SK-N-SH treated with all-trans-retinoic acid at 6 μM for 48 hours (cell line): ENCODE measurements at regions not wholly inside any gene's neighbourhood (a gene's known extent, or its start where the extent isn't known, plus 50 kb on each side); places are given as distances from the start of the nearest gene placed in this dataset.

Experiments used
- ATAC-seq: fragments of 200-7000 bp; cut with Tn5 transposase; 3 replicates; pipeline ENCODE4 v1.9.1; 2020; ENCODE audit warnings: mild to moderate bottlenecking, moderate library complexity
- ARNTL ChIP-seq: fragments of 450-650 bp; formaldehyde crosslinking; IDR thresholded peaks from 2 replicates; pipeline ENCODE4 v1.5.0; 2020; ENCODE audit warnings: low read depth, mild to moderate bottlenecking, moderate library complexity, borderline replicate concordance
- BACH2 ChIP-seq: fragments of 250-450 bp; sonication (Bioruptor Pico); IDR thresholded peaks from 2 replicates; pipeline ENCODE4 v1.9.0; 2021; ENCODE audit warnings: mild to moderate bottlenecking, borderline replicate concordance
- CSDC2 ChIP-seq: fragments of 250-450 bp; sonication (Bioruptor Pico); IDR thresholded peaks from 2 replicates; pipeline ENCODE4 v1.5.0; 2020; ENCODE audit warnings: mild to moderate bottlenecking, moderate library complexity
- CSRNP3 ChIP-seq: fragments of 250-450 bp; sonication (Bioruptor Pico); IDR thresholded peaks from 2 replicates; pipeline ENCODE4 v1.5.1; 2021; ENCODE audit warnings: mild to moderate bottlenecking, moderate library complexity
- ESRRG ChIP-seq: fragments of 250-450 bp; sonication (Bioruptor Pico); IDR thresholded peaks from 2 replicates; pipeline ENCODE4 v1.6.1; 2021; ENCODE audit warnings: mild to moderate bottlenecking
- GLIS3 ChIP-seq: fragments of 250-450 bp; sonication (Bioruptor Pico); IDR thresholded peaks from 2 replicates; pipeline ENCODE4 v1.5.0; 2020; ENCODE audit warnings: mild to moderate bottlenecking, moderate library complexity
- ISL1 ChIP-seq: fragments of 250-450 bp; sonication (Bioruptor Pico); IDR thresholded peaks from 2 replicates; pipeline ENCODE4 v2.1.2; 2022; ENCODE audit warnings: mild to moderate bottlenecking, moderate library complexity
- OSR1 ChIP-seq: fragments of 250-450 bp; sonication (Bioruptor Pico); IDR thresholded peaks from 2 replicates; pipeline ENCODE4 v1.8.0; 2022; ENCODE audit warnings: moderate library complexity, mild to moderate bottlenecking, inconsistent platforms
- PATZ1 ChIP-seq: fragments of 250-450 bp; sonication (Bioruptor Pico); IDR thresholded peaks from 2 replicates; pipeline ENCODE4 v1.8.0; 2020; ENCODE audit warnings: mild to moderate bottlenecking, moderate library complexity, borderline replicate concordance
- POU6F1 ChIP-seq: fragments of 250-450 bp; sonication (Bioruptor Pico); IDR thresholded peaks from 2 replicates; pipeline ENCODE4 v1.8.0; 2021; ENCODE audit warnings: low read depth, mild to moderate bottlenecking, moderate library complexity, borderline replicate concordance
- PPARA ChIP-seq: fragments of 250-450 bp; sonication (Bioruptor Pico); IDR thresholded peaks from 2 replicates; pipeline ENCODE4 v1.5.0; 2020; ENCODE audit warnings: mild to moderate bottlenecking, borderline replicate concordance
- RARB ChIP-seq: fragments of 250-450 bp; sonication (Bioruptor Pico); IDR thresholded peaks from 2 replicates; pipeline ENCODE4 v1.8.0; 2021; ENCODE audit warnings: mild to moderate bottlenecking, moderate library complexity
- SNAI2 ChIP-seq: fragments of 250-450 bp; sonication (Bioruptor Pico); IDR thresholded peaks from 2 replicates; pipeline ENCODE4 v1.5.0; 2020; ENCODE audit warnings: mild to moderate bottlenecking, moderate library complexity
- TCF4 ChIP-seq: fragments of 250-450 bp; sonication (Bioruptor Pico); IDR thresholded peaks from 2 replicates; pipeline ENCODE4 v1.8.0; 2021; ENCODE audit warnings: mild to moderate bottlenecking, moderate library complexity, borderline replicate concordance
- TOX ChIP-seq: fragments of 250-450 bp; sonication (Bioruptor Pico); IDR thresholded peaks from 2 replicates; pipeline ENCODE4 v1.8.0; 2021; ENCODE audit warnings: mild to moderate bottlenecking, moderate library complexity, borderline replicate concordance
- ZC3H10 ChIP-seq: fragments of 250-450 bp; sonication (Bioruptor Pico); IDR thresholded peaks from 2 replicates; pipeline ENCODE4 v1.5.1; 2021; ENCODE audit warnings: mild to moderate bottlenecking, moderate library complexity
- ZFP3 ChIP-seq: fragments of 250-450 bp; sonication (Bioruptor Pico); IDR thresholded peaks from 2 replicates; pipeline ENCODE4 v1.5.0; 2020; ENCODE audit warnings: mild to moderate bottlenecking, moderate library complexity
- ZFP30 ChIP-seq: fragments of 450-650 bp; formaldehyde crosslinking; IDR thresholded peaks from 2 replicates; pipeline ENCODE4 v1.5.0; 2022; ENCODE audit warnings: mild to moderate bottlenecking, moderate library complexity
- ZNF565 ChIP-seq: fragments of 450-650 bp; formaldehyde crosslinking; conservative IDR thresholded peaks from 2 replicates; pipeline ENCODE4 v1.5.0; 2020; ENCODE audit warnings: low read depth, mild to moderate bottlenecking, moderate library complexity
- ZNF70 ChIP-seq: fragments of 450-650 bp; formaldehyde crosslinking; IDR thresholded peaks from 2 replicates; pipeline ENCODE4 v1.5.0; 2020; ENCODE audit warnings: mild to moderate bottlenecking, moderate library complexity
- ZNF8 ChIP-seq: fragments of 450-650 bp; formaldehyde crosslinking; IDR thresholded peaks from 2 replicates; pipeline ENCODE4 v1.5.0; 2020; ENCODE audit warnings: mild to moderate bottlenecking, moderate library complexity
- TF ChIP-seq, protein P1 (sequence below): fragments of 250-450 bp; sonication (Bioruptor Pico); IDR thresholded peaks from 2 replicates; pipeline ENCODE4 v1.5.0; 2020; ENCODE audit warnings: mild to moderate bottlenecking, moderate library complexity

GRCh38 chr10:59055045-59055444 lies 121.4 kb upstream of the PHYHIPL start:
- no peak for ATAC-seq
- TF ChIP-seq ZNF565, result no peak
- TF ChIP-seq, protein P1, sequence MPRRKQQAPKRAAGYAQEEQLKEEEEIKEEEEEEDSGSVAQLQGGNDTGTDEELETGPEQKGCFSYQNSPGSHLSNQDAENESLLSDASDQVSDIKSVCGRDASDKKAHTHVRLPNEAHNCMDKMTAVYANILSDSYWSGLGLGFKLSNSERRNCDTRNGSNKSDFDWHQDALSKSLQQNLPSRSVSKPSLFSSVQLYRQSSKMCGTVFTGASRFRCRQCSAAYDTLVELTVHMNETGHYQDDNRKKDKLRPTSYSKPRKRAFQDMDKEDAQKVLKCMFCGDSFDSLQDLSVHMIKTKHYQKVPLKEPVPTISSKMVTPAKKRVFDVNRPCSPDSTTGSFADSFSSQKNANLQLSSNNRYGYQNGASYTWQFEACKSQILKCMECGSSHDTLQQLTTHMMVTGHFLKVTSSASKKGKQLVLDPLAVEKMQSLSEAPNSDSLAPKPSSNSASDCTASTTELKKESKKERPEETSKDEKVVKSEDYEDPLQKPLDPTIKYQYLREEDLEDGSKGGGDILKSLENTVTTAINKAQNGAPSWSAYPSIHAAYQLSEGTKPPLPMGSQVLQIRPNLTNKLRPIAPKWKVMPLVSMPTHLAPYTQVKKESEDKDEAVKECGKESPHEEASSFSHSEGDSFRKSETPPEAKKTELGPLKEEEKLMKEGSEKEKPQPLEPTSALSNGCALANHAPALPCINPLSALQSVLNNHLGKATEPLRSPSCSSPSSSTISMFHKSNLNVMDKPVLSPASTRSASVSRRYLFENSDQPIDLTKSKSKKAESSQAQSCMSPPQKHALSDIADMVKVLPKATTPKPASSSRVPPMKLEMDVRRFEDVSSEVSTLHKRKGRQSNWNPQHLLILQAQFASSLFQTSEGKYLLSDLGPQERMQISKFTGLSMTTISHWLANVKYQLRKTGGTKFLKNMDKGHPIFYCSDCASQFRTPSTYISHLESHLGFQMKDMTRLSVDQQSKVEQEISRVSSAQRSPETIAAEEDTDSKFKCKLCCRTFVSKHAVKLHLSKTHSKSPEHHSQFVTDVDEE (CRISPR knock-in tag), result no peak
- no peak for TF ChIP-seq POU6F1 (CRISPR knock-in tag)
- TF ChIP-seq ZFP3, result no peak
- TF ChIP-seq ZNF70 (CRISPR knock-in tag), result no peak
- no peak for TF ChIP-seq OSR1 (CRISPR knock-in tag)
- no peak for TF ChIP-seq SNAI2 (CRISPR knock-in tag)
- no peak for TF ChIP-seq ZNF8 (CRISPR knock-in tag)
- no peak for TF ChIP-seq ZC3H10
- no peak for TF ChIP-seq CSRNP3 (CRISPR knock-in tag)
- TF ChIP-seq ESRRG (CRISPR knock-in tag), result no peak
- no peak for TF ChIP-seq ZFP30
- no peak for TF ChIP-seq RARB (CRISPR knock-in tag)
- TF ChIP-seq ARNTL (CRISPR knock-in tag), result no peak
- TF ChIP-seq PATZ1, result no peak
- TF ChIP-seq ISL1 (CRISPR knock-in tag), result no peak
- TF ChIP-seq TCF4 (CRISPR knock-in tag), result no peak
- TF ChIP-seq BACH2 (CRISPR knock-in tag), result no peak
- no peak for TF ChIP-seq CSDC2 (CRISPR knock-in tag)

- peak; percentile 56; the same call in 1 of the 3 replicates for ATAC-seq
Measured at GRCh38 chr10:59057345-59057744, 119.1 kb upstream of the PHYHIPL start.

DNA sequence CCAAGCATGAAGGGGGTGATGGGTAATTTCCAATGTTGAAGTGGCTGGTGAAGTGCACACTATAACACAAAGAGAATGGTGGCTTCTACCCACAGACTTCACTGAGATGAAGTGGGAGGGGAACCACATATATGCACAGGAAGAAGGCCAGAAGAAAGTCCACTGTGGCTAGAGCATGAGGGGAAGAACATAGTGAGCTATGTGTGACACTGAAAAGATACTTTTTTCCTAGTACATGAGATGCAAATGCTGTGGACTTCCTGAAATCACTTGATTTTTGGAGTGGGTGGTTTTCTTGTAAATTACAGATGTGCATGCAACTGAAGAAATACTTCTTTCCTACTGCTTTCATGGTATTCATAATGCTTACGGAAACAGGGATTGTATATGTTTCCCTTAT lies 115.6 kb upstream of the PHYHIPL start:
- TF ChIP-seq ZNF70 (CRISPR knock-in tag) (no peak), ISL1 (CRISPR knock-in tag) (no peak), ESRRG (CRISPR knock-in tag) (no peak), POU6F1 (CRISPR knock-in tag) (no peak), CSDC2 (CRISPR knock-in tag) (no peak), CSRNP3 (CRISPR knock-in tag) (no peak), PATZ1 (no peak), GLIS3 (no peak), ZFP30 (no peak), BACH2 (CRISPR knock-in tag) (no peak), TOX (CRISPR knock-in tag) (no peak), OSR1 (CRISPR knock-in tag) (no peak), SNAI2 (CRISPR knock-in tag) (no peak), ZNF8 (CRISPR knock-in tag) (no peak), TCF4 (CRISPR knock-in tag) (no peak), ZC3H10 (no peak), ZNF565 (no peak)
- TF ChIP-seq, all 23 proteins: peak for 0
- no peak for ATAC-seq

More at GRCh38 chr10:59057345-59057744, 119.1 kb upstream of the PHYHIPL start:
- TF ChIP-seq ESRRG (CRISPR knock-in tag) (no peak), CSDC2 (CRISPR knock-in tag) (no peak), GLIS3 (no peak), PPARA (CRISPR knock-in tag) (no peak), TOX (CRISPR knock-in tag) (no peak)
